ENCODE measurements at regions not wholly inside any gene's neighbourhood (a gene's known extent, or its start where the extent isn't known, plus 50 kb on each side); places are given as distances from the start of the nearest gene placed in this dataset.

- TF ChIP-seq CTCF (IDR thresholded peaks at IDR 0.05; ENCODE audit: insufficient read depth, low read depth, low read length) = no peak
- peak; percentile 23 for DNase-seq (ENCODE audit: low read depth)
- H3K4me3 ChIP-seq (ENCODE audit: low read depth, low read length) = no peak overlapping the region
Measured at GRCh38 chr14:87108726-87109125, 884.3 kb downstream of the GALC start.

GRCh38 chr14:87102811-87103378 lies 890.1 kb downstream of the GALC start:
- TF ChIP-seq CTCF (IDR thresholded peaks at IDR 0.05; ENCODE audit: insufficient read depth, low read depth, low read length) = no peak
- no peak overlapping the region for H3K4me3 ChIP-seq (ENCODE audit: low read depth, low read length)
- DNase-seq (ENCODE audit: low read depth) = peak; percentile 5

GRCh38 chr14:87097015-87097414 lies 896.0 kb downstream of the GALC start:
- no peak for TF ChIP-seq CTCF (IDR thresholded peaks at IDR 0.05; ENCODE audit: insufficient read depth, low read depth, low read length)
- peak; percentile 3 for DNase-seq (ENCODE audit: low read depth)

GRCh38 chr14:87094913-87095312 lies 898.1 kb downstream of the GALC start:
- H3K4me3 ChIP-seq (ENCODE audit: low read depth, low read length) = no peak overlapping the region
- DNase-seq (ENCODE audit: low read depth) = no peak
- no peak for TF ChIP-seq CTCF (IDR thresholded peaks at IDR 0.05; ENCODE audit: insufficient read depth, low read depth, low read length)

More at GRCh38 chr14:87097015-87097414, 896.0 kb downstream of the GALC start:
- H3K4me3 ChIP-seq (ENCODE audit: low read depth, low read length) = no peak overlapping the region

GRCh38 chr14:87088588-87088987 lies 904.4 kb downstream of the GALC start:
- TF ChIP-seq CTCF (IDR thresholded peaks at IDR 0.05; ENCODE audit: insufficient read depth, low read depth, low read length) = no peak
- H3K4me3 ChIP-seq (ENCODE audit: low read depth, low read length) = no peak overlapping the region
- DNase-seq (ENCODE audit: low read depth) = no peak

- DNase-seq (ENCODE audit: low read depth) = no peak
- H3K4me3 ChIP-seq (ENCODE audit: low read depth, low read length) = no peak overlapping the region
- TF ChIP-seq CTCF (IDR thresholded peaks at IDR 0.05; ENCODE audit: insufficient read depth, low read depth, low read length) = no peak
Measured at GRCh38 chr14:87087881-87088280, 905.1 kb downstream of the GALC start.

- DNase-seq (ENCODE audit: low read depth) = no peak
- no peak overlapping the region for H3K4me3 ChIP-seq (ENCODE audit: low read depth, low read length)
- TF ChIP-seq CTCF (IDR thresholded peaks at IDR 0.05; ENCODE audit: insufficient read depth, low read depth, low read length) = no peak
Measured at GRCh38 chr14:87084908-87085307, 908.1 kb downstream of the GALC start.

Measured in fibroblast of villous mesenchyme (primary cell).